NCI-H1694 treated with DMSO at 0.1 percent for 48 hours (cell line): ENCODE measurements at regions not wholly inside any gene's neighbourhood (a gene's known extent, or its start where the extent isn't known, plus 50 kb on each side); places are given as distances from the start of the nearest gene placed in this dataset.
"Not testable (repeated sequence)": the region's sequence is repeated elsewhere in the genome, so short reads cannot be mapped to it uniquely, and the experiment has no call there.

Experiments
- DNase-seq: peaks from one replicate; lab custom pipeline; 2025; lab: John Stamatoyannopoulos, UW

GRCh38 chr12:74382983-74383382 lies 154.7 kb upstream of the ATXN7L3B start:
- DNase-seq, result no peak

DNA sequence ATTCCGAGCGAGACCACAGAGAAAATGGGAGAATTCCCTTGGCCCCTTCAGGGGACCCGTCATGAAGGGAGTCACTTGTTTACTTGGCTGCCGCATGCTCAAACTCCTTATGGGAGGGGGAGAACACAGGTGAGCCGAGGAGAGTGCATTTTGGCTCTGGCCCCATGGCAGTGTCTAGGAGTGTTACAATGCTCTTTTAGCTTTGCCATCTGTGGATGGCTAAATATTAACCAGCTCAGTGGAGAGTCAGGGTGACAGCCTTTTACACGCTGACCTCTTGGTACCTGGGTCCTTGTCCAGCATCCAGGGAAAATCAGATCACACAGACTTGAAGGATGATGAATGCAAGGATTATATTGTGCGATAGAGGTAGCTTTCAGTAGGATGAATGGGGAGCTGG lies 146.4 kb upstream of the ATXN7L3B start:
- DNase-seq, result no peak

GRCh38 chr12:74393272-74393671 lies 144.4 kb upstream of the ATXN7L3B start:
- DNase-seq, result no peak

GRCh38 chr12:74394647-74395046 lies 143.0 kb upstream of the ATXN7L3B start:
- DNase-seq, result no peak

DNA sequence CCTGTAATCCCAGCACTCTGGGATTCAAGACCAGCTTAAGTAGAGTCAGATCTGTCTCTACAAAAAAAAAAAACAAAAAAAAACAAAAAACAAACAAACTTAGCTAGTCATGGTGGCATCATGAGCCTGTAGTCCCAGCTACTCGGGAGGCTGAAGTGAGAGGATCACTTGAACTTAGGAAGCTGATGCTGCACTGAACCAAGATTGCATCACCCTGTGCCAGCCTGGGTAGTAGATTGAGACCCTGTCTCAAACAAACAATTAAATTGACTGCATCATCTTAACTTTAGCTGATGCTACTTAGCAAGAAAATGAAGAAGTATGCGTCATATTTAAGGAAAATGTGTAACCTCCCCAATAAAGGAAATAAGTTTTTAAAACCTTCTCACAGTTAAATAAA lies 136.6 kb upstream of the ATXN7L3B start:
- DNase-seq, result no peak

DNA sequence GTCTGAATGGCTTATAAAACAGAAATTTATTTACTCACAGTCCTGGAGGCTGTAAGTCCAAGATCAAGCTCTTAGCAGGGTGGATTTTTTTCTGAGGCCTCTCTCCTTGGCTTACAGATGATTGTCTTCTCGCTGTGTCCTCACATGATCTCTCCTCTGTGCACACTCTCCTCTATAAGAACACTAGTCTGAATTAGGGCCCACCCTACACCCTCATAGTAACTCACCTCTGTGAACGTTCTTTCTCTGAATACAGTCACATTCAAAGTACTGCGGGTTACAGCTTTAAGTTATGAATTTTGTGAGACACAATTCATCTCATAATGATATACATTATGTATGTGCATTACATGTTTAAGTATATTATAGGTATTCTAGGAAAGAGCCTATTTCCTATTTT lies 135.7 kb upstream of the ATXN7L3B start:
- no peak for DNase-seq

DNA sequence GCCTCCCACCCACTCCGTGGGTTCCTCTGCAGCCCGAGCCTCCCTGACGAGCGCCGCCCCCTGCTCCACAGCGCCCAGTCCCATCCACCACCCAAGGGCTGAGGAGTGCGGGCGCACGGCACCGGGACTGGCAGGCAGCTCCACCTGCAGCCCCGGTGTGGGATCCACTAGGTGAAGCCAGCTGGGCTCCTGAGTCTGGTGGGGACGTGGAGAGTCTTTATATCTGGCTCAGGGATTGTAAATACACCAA lies 134.5 kb upstream of the ATXN7L3B start:
- not testable (repeated sequence) for DNase-seq

DNA sequence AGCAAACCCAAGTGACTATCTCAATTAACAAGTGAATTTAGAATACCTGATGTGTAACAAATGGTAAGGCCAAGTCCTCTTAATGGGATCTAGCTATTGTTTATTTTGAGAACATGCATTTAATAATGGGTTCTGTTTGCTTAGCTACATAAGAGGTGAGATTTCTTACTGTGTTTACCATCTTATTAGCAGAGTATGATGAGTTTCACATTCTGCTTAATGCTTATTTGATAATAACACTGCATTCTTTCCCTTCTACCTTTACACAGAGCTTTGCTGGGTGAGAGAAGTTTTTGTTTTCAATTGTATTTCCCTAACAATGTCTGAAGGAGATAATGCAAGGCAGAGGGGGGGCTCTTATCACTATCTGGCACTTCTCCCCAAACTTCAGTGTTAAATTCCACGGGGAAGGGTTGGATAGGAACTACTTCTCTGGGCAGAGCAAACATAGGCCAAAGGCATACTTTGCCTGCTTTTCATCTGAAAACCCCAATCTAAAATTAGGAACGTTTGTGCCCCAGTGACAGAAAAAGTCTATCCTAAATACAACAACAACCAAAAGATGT lies 129.0 kb upstream of the ATXN7L3B start:
- DNase-seq, result no peak

DNA sequence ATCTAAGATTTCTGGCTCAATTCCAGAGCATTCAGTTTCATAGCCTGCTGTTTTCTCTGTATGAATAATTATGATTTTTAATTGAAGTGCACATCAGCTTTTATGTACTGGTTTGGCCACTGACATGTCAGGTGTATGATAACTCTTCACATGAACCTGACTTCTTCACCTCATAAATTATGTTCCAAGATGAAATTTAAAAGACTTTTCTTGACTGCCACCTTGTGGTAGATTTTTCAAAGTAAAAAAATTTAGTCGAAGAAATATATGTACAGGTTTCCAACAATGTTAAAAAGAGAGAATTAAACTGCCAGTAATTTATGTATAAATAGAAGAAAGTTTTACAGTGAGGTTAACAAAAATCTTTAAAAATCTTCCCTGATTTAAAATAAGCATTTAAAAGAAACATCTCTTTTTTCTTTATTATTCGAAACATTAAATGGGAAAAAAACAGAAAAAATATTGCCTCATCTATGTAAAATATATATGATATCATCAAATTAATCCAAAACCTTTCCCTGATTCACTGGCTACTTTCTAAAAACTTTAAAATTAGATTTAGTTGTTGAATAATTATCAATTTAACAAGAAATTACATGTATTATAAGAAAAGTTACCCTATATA lies 124.9 kb upstream of the ATXN7L3B start:
- peak; percentile 2 for DNase-seq

DNA sequence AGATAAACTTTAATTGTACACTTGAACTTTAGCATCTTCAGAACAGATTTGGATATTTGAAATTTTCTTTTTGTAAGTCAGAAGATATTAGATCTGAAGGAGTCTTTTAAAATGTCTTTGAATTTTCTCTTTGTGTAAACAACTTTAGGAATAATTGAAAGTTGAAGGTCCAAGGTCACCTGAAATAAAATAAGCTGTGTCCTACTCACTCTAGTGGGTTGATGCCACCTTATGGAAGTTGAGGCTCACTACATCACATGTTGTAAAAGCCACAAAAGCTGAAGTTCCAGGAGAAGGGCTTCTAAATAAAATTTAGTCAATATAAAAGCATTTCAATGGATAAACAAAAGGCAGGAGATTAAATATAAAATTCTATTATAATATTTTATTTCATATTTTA lies 122.0 kb upstream of the ATXN7L3B start:
- DNase-seq, result peak; percentile 8

DNA sequence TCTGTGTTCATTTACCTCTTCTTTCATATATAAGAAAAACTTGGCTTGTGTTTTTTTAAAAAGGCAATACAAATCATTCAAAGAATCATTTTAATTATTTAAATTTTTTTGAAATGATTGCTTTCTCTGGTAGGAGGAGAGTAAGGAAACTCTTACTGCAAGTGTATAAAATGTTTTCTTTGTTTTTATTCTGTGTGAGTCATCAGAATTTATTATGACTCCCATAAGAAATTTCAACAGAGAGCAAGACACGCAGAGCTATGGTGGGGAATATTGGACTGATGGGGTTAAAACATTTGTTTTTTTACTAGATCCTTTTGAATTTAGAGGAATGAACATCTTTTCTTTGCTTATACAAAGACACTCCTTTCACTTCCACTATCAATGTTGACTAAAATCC lies 119.1 kb upstream of the ATXN7L3B start:
- DNase-seq, result no peak

- no peak for DNase-seq
Measured at GRCh38 chr12:74424778-74425177, 112.9 kb upstream of the ATXN7L3B start.

GRCh38 chr12:74426091-74426490 lies 111.5 kb upstream of the ATXN7L3B start:
- DNase-seq, result no peak

DNA sequence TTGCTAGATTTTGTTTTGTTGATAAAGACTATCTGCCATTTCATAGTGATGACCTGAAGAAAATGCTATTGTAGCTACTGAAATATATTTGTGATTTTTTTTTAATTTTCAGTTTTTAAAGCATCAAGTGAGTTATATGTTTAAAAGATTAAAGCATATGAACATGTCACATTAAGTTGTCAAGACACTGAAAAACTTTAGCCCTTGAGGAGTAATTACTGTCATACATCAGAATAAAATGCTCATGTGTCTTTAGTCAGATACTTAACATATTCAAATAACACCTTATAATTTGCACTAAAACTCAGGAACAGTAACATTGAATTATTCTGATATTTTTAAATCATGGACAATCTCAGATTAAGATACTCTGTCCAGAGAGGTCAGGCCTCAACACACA lies 108.1 kb upstream of the ATXN7L3B start:
- no peak for DNase-seq

GRCh38 chr12:74431801-74432200 lies 105.8 kb upstream of the ATXN7L3B start:
- no peak for DNase-seq

GRCh38 chr12:74440469-74440868 lies 97.2 kb upstream of the ATXN7L3B start:
- DNase-seq, result no peak

GRCh38 chr12:74441872-74442271 lies 95.8 kb upstream of the ATXN7L3B start:
- no peak for DNase-seq

GRCh38 chr12:74446466-74446865 lies 91.2 kb upstream of the ATXN7L3B start:
- no peak for DNase-seq

- no peak for DNase-seq
Measured at GRCh38 chr12:74449872-74450271, 87.8 kb upstream of the ATXN7L3B start.

DNA sequence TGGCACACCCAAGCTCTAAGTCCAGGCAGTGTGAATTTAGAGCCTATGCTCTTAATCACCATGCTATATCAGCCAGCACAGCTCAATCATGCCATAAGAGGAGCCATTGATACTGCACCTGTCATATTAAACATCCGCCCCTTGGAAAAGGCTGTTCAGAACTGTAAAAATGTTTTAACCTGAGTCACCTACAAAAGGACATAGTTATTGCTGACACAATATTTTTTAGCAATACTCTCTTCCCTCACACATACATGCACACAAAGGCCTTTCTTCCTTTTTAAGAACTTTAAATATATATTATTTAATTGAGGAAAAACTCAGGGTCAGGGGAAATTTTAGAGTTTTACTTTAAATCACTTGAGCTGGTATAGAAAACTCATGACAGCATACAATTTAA lies 83.5 kb upstream of the ATXN7L3B start:
- DNase-seq, result no peak

DNA sequence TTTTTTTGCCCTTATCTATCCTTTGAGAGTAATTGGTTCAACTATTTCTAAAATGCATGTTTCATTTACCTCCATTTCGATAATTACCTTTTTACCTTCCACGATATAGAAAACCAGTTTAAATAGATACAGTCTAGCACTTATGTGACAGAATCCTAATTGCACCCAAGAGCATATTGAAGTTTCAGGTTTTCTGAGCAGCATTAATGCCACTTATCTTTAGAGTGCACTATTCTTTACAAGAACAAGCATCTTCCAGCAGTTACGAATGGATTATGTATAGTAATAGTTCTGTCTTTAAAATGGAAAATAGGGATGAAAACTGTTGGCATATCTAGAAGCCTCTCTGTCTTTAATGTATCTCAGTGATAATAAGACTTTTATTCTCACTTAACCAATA lies 82.2 kb upstream of the ATXN7L3B start:
- no peak for DNase-seq

DNA sequence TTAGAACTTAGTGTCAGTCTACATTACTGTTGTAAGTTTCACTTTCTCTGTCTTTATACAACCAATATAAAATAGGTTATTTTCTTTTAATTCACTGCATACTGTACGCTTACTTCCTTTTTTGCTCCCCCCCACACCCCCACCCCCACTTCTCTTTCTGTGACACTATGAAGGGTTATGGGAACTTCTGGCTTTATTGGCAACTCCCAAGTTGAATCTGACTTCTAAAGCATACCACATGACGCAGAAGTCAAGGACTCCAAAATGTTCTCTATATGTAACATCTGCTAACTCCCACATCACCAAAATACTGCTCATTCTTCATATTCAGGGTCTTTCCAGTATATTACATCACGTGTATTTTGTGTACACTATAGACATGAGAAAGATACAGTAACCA lies 81.2 kb upstream of the ATXN7L3B start:
- DNase-seq, result no peak

GRCh38 chr12:74468401-74468800 lies 69.2 kb upstream of the ATXN7L3B start:
- no peak for DNase-seq

DNA sequence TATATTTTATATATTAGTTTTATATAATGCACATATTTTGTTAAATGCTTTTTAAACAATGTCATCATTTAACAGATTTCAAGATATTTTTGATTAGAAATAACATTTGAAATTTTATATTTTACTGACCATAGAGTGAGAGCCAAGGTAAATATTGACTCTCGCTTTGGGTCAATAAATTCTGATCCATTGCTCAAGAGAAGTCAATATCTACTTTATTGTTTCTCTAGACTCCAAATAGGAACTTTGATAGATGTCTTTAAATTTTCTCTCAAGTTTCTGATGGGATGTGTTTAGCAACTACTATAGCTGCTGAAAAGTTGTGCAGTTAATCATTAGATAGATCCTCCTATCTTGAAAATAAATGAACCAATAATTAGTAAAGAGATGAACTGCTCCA lies 61.4 kb upstream of the ATXN7L3B start:
- no peak for DNase-seq

DNA sequence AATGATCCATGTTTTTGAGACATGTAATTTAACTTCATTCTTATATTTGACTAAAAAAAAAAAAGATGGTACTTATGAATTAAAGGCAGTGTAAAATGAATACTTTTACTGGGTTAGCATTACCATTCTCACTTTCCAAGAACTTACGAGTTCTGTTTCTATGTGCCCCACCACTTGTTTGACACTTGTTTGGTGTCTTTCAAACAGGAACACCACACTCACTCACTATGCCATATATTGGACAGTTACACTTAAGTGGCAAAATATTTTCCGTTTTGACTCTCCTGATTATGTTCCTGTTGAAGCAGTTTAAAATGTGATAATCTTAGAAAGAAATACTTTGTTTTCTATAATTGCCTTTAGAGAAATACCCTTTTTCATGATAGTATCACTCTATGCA lies 56.6 kb upstream of the ATXN7L3B start:
- DNase-seq, result no peak
